HCT116 (cell line): ENCODE measurements at regions not wholly inside any gene's neighbourhood (a gene's known extent, or its start where the extent isn't known, plus 50 kb on each side); places are given as distances from the start of the nearest gene placed in this dataset.

Experiments used
- CEBPB ChIP-seq: IDR thresholded peaks from 2 replicates; pipeline ENCODE4 v1.6.1; 2012; ENCODE audit warnings: low read depth
- EGR1 ChIP-seq: IDR thresholded peaks from 2 replicates; pipeline ENCODE4 v1.6.1; 2012; ENCODE audit warnings: low read depth
- EZH2 ChIP-seq: fragments of 200-600 bp; sonication (generic); IDR thresholded peaks from 2 replicates; pipeline ENCODE4 v1.6.1; 2017; ENCODE audit warnings: antibody characterized with exemption, mixed run types
- FOSL1 ChIP-seq: IDR thresholded peaks from 2 replicates; pipeline ENCODE4 v1.6.1; 2012; ENCODE audit warnings: low read depth
- POLR2A ChIP-seq: IDR thresholded peaks from 2 replicates; pipeline ENCODE4 v1.7.0; 2011; ENCODE audit warnings: borderline replicate concordance; ENCODE audit not compliant: insufficient read depth, insufficient read length; ENCODE audit errors: extremely low read depth
- REST ChIP-seq: IDR thresholded peaks from 2 replicates; pipeline ENCODE4 v1.6.1; 2012; ENCODE audit warnings: low read depth
- SP1 ChIP-seq: IDR thresholded peaks from 2 replicates; pipeline ENCODE4 v1.6.1; 2012; ENCODE audit warnings: low read depth
- TCF7L2 ChIP-seq: IDR thresholded peaks from 2 replicates; pipeline ENCODE4 v1.7.0; 2011; ENCODE audit warnings: borderline replicate concordance, inconsistent platforms; ENCODE audit not compliant: insufficient read depth, insufficient read length; ENCODE audit errors: extremely low read depth
- TF ChIP-seq, protein P1 (sequence below), 3 experiments: fragments of 200-600 bp in 1 of 3; sonication (generic) in 1 of 3; IDR thresholded peaks in 2 of 3; conservative IDR thresholded peaks in 1 of 3; 2 replicates each; pipeline ENCODE4 v1.5.1; 2012 to 2017; ENCODE audit warnings: low read depth in 2 of 3, low read length in 2 of 3, antibody characterized with exemption in 1 of 3, borderline replicate concordance in 1 of 3, control low read depth in 1 of 3, mild to moderate bottlenecking in 1 of 3, mixed read lengths in 1 of 3, mixed run types in 1 of 3, moderate library complexity in 1 of 3; ENCODE audit not compliant: insufficient read depth in 1 of 3

GRCh38 chr17:55644346-55644745, 78.3 kb downstream of the TMEM100 start:
- TF ChIP-seq, protein P1, sequence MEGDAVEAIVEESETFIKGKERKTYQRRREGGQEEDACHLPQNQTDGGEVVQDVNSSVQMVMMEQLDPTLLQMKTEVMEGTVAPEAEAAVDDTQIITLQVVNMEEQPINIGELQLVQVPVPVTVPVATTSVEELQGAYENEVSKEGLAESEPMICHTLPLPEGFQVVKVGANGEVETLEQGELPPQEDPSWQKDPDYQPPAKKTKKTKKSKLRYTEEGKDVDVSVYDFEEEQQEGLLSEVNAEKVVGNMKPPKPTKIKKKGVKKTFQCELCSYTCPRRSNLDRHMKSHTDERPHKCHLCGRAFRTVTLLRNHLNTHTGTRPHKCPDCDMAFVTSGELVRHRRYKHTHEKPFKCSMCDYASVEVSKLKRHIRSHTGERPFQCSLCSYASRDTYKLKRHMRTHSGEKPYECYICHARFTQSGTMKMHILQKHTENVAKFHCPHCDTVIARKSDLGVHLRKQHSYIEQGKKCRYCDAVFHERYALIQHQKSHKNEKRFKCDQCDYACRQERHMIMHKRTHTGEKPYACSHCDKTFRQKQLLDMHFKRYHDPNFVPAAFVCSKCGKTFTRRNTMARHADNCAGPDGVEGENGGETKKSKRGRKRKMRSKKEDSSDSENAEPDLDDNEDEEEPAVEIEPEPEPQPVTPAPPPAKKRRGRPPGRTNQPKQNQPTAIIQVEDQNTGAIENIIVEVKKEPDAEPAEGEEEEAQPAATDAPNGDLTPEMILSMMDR (IDR thresholded peaks at IDR 0.05 in 2 of 3, conservative IDR thresholded peaks at IDR 0.05 in 1 of 3; ENCODE audit: borderline replicate concordance in 1 of 3, insufficient read depth in 1 of 3, low read depth in 2 of 3, low read length in 2 of 3), result no peak
- TF ChIP-seq CEBPB (no peak), SP1 (no peak), EGR1 (no peak), POLR2A (no peak), TCF7L2 (no peak), FOSL1 (no peak), REST (no peak), EZH2 (no peak)
